Ishikawa (cell line): ENCODE measurements at regions not wholly inside any gene's neighbourhood (a gene's known extent, or its start where the extent isn't known, plus 50 kb on each side); places are given as distances from the start of the nearest gene placed in this dataset.

Experiments used
- CEBPB ChIP-seq: IDR thresholded peaks from 2 replicates; pipeline ENCODE4 v1.6.1; 2012
- EGR1 ChIP-seq: IDR thresholded peaks from 2 replicates; pipeline ENCODE4 v1.6.1; 2012
- EP300 ChIP-seq: IDR thresholded peaks from 2 replicates; pipeline ENCODE4 v1.6.1; 2012; ENCODE audit warnings: borderline replicate concordance
- NFIC ChIP-seq: IDR thresholded peaks from 2 replicates; pipeline ENCODE4 v1.6.1; 2012
- TF ChIP-seq, protein P1 (sequence below): IDR thresholded peaks from 2 replicates; pipeline ENCODE4 v1.6.1; 2012; ENCODE audit warnings: low read depth, mild to moderate bottlenecking
- TF ChIP-seq, protein P2 (sequence below): IDR thresholded peaks from 2 replicates; pipeline ENCODE4 v1.6.1; 2012
- TF ChIP-seq, protein P3 (sequence below): IDR thresholded peaks from 2 replicates; pipeline ENCODE4 v1.6.1; 2012

DNA sequence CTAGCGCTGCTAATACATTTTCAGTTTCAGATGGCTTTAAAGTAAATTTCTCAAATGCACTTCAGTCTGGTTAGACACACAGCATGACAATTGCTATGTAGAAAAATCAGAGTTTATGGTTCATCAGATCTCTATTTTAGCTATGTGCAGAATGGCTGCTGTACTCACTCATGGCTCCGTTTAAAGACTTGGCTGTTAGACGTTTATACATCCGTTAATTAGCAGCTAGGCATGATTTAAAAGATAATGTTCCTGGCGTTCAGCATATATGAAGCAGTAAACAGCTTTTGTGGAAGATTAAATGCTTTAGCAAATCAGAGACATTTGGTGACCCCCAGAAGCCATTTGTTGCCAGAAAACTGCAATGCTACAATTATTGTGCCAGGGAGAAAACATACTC is 350.0 kb upstream of the MANEA start:
- TF ChIP-seq, protein P1, sequence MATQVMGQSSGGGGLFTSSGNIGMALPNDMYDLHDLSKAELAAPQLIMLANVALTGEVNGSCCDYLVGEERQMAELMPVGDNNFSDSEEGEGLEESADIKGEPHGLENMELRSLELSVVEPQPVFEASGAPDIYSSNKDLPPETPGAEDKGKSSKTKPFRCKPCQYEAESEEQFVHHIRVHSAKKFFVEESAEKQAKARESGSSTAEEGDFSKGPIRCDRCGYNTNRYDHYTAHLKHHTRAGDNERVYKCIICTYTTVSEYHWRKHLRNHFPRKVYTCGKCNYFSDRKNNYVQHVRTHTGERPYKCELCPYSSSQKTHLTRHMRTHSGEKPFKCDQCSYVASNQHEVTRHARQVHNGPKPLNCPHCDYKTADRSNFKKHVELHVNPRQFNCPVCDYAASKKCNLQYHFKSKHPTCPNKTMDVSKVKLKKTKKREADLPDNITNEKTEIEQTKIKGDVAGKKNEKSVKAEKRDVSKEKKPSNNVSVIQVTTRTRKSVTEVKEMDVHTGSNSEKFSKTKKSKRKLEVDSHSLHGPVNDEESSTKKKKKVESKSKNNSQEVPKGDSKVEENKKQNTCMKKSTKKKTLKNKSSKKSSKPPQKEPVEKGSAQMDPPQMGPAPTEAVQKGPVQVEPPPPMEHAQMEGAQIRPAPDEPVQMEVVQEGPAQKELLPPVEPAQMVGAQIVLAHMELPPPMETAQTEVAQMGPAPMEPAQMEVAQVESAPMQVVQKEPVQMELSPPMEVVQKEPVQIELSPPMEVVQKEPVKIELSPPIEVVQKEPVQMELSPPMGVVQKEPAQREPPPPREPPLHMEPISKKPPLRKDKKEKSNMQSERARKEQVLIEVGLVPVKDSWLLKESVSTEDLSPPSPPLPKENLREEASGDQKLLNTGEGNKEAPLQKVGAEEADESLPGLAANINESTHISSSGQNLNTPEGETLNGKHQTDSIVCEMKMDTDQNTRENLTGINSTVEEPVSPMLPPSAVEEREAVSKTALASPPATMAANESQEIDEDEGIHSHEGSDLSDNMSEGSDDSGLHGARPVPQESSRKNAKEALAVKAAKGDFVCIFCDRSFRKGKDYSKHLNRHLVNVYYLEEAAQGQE = no peak
- TF ChIP-seq CEBPB (no peak), NFIC (no peak), EGR1 (no peak), EP300 (no peak)
- TF ChIP-seq, protein P2, sequence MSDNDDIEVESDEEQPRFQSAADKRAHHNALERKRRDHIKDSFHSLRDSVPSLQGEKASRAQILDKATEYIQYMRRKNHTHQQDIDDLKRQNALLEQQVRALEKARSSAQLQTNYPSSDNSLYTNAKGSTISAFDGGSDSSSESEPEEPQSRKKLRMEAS = no peak
- TF ChIP-seq, protein P3, sequence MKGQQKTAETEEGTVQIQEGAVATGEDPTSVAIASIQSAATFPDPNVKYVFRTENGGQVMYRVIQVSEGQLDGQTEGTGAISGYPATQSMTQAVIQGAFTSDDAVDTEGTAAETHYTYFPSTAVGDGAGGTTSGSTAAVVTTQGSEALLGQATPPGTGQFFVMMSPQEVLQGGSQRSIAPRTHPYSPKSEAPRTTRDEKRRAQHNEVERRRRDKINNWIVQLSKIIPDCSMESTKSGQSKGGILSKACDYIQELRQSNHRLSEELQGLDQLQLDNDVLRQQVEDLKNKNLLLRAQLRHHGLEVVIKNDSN = no peak
